ENCODE measurements at regions not wholly inside any gene's neighbourhood (a gene's known extent, or its start where the extent isn't known, plus 50 kb on each side); places are given as distances from the start of the nearest gene placed in this dataset.

DNA sequence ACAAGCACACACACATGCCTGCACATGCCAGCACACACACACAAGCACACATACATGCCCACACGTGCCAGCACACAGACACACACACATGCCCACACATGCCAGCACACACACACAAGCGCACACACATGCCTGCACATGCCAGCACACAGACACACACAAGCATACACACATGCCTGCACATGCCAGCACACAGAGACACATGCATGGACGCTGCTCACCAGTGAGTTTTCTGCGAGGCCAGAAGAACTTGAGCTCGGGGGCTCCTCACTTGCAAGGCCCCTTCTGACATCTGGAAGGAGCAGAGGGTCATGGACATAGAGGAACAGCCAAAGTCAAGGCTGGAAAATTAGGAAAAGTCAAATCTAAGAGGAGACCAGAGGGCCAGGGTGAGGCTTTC is 61.2 kb upstream of the BCL11B start (continued):
- TF ChIP-seq, protein P1, sequence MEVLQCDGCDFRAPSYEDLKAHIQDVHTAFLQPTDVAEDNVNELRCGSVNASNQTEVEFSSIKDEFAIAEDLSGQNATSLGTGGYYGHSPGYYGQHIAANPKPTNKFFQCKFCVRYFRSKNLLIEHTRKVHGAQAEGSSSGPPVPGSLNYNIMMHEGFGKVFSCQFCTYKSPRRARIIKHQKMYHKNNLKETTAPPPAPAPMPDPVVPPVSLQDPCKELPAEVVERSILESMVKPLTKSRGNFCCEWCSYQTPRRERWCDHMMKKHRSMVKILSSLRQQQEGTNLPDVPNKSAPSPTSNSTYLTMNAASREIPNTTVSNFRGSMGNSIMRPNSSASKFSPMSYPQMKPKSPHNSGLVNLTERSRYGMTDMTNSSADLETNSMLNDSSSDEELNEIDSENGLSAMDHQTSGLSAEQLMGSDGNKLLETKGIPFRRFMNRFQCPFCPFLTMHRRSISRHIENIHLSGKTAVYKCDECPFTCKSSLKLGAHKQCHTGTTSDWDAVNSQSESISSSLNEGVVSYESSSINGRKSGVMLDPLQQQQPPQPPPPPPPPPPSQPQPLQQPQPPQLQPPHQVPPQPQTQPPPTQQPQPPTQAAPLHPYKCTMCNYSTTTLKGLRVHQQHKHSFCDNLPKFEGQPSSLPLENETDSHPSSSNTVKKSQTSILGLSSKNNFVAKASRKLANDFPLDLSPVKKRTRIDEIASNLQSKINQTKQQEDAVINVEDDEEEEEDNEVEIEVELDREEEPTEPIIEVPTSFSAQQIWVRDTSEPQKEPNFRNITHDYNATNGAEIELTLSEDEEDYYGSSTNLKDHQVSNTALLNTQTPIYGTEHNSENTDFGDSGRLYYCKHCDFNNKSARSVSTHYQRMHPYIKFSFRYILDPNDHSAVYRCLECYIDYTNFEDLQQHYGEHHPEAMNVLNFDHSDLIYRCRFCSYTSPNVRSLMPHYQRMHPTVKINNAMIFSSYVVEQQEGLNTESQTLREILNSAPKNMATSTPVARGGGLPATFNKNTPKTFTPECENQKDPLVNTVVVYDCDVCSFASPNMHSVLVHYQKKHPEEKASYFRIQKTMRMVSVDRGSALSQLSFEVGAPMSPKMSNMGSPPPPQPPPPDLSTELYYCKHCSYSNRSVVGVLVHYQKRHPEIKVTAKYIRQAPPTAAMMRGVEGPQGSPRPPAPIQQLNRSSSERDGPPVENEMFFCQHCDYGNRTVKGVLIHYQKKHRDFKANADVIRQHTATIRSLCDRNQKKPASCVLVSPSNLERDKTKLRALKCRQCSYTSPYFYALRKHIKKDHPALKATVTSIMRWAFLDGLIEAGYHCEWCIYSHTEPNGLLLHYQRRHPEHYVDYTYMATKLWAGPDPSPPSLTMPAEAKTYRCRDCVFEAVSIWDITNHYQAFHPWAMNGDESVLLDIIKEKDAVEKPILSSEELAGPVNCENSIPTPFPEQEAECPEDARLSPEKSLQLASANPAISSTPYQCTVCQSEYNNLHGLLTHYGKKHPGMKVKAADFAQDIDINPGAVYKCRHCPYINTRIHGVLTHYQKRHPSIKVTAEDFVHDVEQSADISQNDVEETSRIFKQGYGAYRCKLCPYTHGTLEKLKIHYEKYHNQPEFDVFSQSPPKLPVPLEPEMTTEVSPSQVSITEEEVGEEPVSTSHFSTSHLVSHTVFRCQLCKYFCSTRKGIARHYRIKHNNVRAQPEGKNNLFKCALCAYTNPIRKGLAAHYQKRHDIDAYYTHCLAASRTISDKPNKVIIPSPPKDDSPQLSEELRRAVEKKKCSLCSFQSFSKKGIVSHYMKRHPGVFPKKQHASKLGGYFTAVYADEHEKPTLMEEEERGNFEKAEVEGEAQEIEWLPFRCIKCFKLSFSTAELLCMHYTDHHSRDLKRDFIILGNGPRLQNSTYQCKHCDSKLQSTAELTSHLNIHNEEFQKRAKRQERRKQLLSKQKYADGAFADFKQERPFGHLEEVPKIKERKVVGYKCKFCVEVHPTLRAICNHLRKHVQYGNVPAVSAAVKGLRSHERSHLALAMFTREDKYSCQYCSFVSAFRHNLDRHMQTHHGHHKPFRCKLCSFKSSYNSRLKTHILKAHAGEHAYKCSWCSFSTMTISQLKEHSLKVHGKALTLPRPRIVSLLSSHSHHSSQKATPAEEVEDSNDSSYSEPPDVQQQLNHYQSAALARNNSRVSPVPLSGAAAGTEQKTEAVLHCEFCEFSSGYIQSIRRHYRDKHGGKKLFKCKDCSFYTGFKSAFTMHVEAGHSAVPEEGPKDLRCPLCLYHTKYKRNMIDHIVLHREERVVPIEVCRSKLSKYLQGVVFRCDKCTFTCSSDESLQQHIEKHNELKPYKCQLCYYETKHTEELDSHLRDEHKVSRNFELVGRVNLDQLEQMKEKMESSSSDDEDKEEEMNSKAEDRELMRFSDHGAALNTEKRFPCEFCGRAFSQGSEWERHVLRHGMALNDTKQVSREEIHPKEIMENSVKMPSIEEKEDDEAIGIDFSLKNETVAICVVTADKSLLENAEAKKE (CRISPR knock-in tag; IDR thresholded peaks at IDR 0.05) = no peak
- TF ChIP-seq EZH2phosphoT487 (IDR thresholded peaks at IDR 0.05; ENCODE audit: unreplicated experiment) (no peak), ZNF114 (CRISPR knock-in tag; IDR thresholded peaks at IDR 0.05) (no peak), POLR2AphosphoS5 (IDR thresholded peaks at IDR 0.05; ENCODE audit: low read depth) (no peak)
- TF ChIP-seq, protein P2, sequence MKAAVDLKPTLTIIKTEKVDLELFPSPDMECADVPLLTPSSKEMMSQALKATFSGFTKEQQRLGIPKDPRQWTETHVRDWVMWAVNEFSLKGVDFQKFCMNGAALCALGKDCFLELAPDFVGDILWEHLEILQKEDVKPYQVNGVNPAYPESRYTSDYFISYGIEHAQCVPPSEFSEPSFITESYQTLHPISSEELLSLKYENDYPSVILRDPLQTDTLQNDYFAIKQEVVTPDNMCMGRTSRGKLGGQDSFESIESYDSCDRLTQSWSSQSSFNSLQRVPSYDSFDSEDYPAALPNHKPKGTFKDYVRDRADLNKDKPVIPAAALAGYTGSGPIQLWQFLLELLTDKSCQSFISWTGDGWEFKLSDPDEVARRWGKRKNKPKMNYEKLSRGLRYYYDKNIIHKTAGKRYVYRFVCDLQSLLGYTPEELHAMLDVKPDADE (IDR thresholded peaks at IDR 0.05) = no peak

DNA sequence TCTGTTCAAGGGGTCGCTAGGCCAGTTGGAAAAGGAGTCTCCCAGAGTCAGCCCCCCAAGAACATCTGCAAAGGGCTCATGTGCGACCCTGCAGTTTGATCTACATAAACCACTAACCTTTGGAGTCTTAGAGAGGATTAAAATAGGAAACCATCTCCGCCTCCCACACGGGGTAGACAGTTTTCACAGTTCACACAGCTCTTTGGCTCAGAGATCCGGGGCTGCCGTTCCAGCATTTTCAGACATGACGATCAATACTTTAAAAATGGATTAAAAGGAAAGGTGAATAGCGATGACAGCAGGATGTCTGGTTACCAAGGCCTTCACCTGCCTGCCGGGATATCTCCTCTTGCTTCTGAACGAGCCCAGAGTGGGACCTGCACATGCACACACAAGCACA is 59.8 kb upstream of the BCL11B start:
- Histone ChIP-seq H4K20me1 (replicated peaks; ENCODE audit: insufficient read depth) (no peaks in the 10 kb centered on the region), H3K79me2 (replicated peaks; ENCODE audit: insufficient read depth) (no peaks in the 10 kb centered on the region), H3K4me2 (no peak overlapping the region), H3F3A (replicated peaks; ENCODE audit: low read depth) (no peaks in the 10 kb centered on the region), H3K36me3 (ENCODE audit: insufficient read depth) (no peaks in the 10 kb centered on the region), H3K4me1 (ENCODE audit: insufficient read depth) (no peaks in the 10 kb centered on the region), H2AFZ (no peak overlapping the region), H3K4me3 (no peak overlapping the region), H3K9me2 (ENCODE audit: insufficient read depth) (no peaks in the 10 kb centered on the region), H3K27me3 (ENCODE audit: insufficient read depth) (no peaks in the 10 kb centered on the region), H3K27ac (ENCODE audit: low read depth) (no peak overlapping the region)
- Mint-ChIP-seq H3K27me3 (ENCODE audit: insufficient read depth, low read depth, poor library complexity) (peaks cover 13% of the 10 kb centered on the region), H3K27ac (no peak overlapping the region), H3K4me1 (peaks cover 2% of the 10 kb centered on the region; the same call in 1 of the 3 replicates), H3K9me3 (no peaks in the 10 kb centered on the region), H3K36me3 (ENCODE audit: low read depth) (no peaks in the 10 kb centered on the region), H3K4me3 (no peak overlapping the region)
- no peak for DNase-seq (ENCODE audit: low spot score)
- no peak for TF ChIP-seq ZNF114 (CRISPR knock-in tag; IDR thresholded peaks at IDR 0.05)
- TF ChIP-seq, protein P3, sequence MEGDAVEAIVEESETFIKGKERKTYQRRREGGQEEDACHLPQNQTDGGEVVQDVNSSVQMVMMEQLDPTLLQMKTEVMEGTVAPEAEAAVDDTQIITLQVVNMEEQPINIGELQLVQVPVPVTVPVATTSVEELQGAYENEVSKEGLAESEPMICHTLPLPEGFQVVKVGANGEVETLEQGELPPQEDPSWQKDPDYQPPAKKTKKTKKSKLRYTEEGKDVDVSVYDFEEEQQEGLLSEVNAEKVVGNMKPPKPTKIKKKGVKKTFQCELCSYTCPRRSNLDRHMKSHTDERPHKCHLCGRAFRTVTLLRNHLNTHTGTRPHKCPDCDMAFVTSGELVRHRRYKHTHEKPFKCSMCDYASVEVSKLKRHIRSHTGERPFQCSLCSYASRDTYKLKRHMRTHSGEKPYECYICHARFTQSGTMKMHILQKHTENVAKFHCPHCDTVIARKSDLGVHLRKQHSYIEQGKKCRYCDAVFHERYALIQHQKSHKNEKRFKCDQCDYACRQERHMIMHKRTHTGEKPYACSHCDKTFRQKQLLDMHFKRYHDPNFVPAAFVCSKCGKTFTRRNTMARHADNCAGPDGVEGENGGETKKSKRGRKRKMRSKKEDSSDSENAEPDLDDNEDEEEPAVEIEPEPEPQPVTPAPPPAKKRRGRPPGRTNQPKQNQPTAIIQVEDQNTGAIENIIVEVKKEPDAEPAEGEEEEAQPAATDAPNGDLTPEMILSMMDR (conservative IDR thresholded peaks at IDR 0.05; ENCODE audit: low read depth in 2 of 2) = no peak
- TF ChIP-seq EZH2phosphoT487 (IDR thresholded peaks at IDR 0.05; ENCODE audit: unreplicated experiment) = no peak
- TF ChIP-seq EZH2 (IDR thresholded peaks at IDR 0.05; ENCODE audit: low read depth, unreplicated experiment) = no peak
- no peak for TF ChIP-seq JUNB (IDR thresholded peaks at IDR 0.05; ENCODE audit: unreplicated experiment)
- no peak for ATAC-seq
